Vagina (tissue), 2 donors: ENCODE measurements at regions not wholly inside any gene's neighbourhood (a gene's known extent, or its start where the extent isn't known, plus 50 kb on each side); places are given as distances from the start of the nearest gene placed in this dataset.

ENCODE experiments used
- DNase-seq, 2 donors: peaks; one replicate each; pipeline ENCODE4 v3.0.0-alpha.2; 2017; ENCODE audit errors: extremely low spot score in 2 of 2
- H3K27ac ChIP-seq: fragments of 200-600 bp; sonication (generic); one replicate; pipeline ENCODE4 v1.5.1; 2019
- H3K27me3 ChIP-seq: fragments of 200-600 bp; sonication (generic); one replicate; pipeline ENCODE4 v1.5.1; 2019
- H3K36me3 ChIP-seq, 2 donors: fragments of 200-600 bp; sonication (generic); one replicate each; pipeline ENCODE4 v1.5.1; 2017 to 2019
- H3K4me1 ChIP-seq: fragments of 200-600 bp; sonication (generic); one replicate; pipeline ENCODE4 v1.5.1; 2019
- H3K4me3 ChIP-seq, 2 donors: fragments of 200-600 bp; sonication (generic); 1 replicate in 1 of 2; 2 replicates in 1 of 2; pipeline ENCODE4 v1.5.1; 2016 to 2019
- H3K9me3 ChIP-seq: fragments of 200-600 bp; sonication (generic); one replicate; pipeline ENCODE4 v1.5.1; 2019
- POLR2A ChIP-seq, 2 donors: fragments of 450-650 bp; IDR thresholded peaks; one replicate each; pipeline ENCODE4 v1.6.1; 2017; ENCODE audit warnings: antibody characterized with exemption in 2 of 2, mild to moderate bottlenecking in 2 of 2, moderate library complexity in 2 of 2
- POLR2AphosphoS5 ChIP-seq, 2 donors: sonication (generic); formaldehyde crosslinking; IDR thresholded peaks; one replicate each; pipeline ENCODE4 v1.9.0; 2017; ENCODE audit warnings: antibody characterized with exemption in 2 of 2, mild to moderate bottlenecking in 2 of 2, low read depth in 1 of 2; ENCODE audit not compliant: insufficient read depth in 1 of 2
- intact Hi-C: fragments of 100-400 bp; cut with DNase I; formaldehyde crosslinking; loops from one replicate; pipeline ENCODE4 v1.15.1; 2023
- TF ChIP-seq, protein P1 (sequence below), 3 experiments: fragments of 450-650 bp in 2 of 3; fragments of 200-600 bp in 1 of 3; sonication (generic) in 1 of 3; IDR thresholded peaks; one replicate each; pipeline ENCODE4 v1.5.1; 2017 to 2019; ENCODE audit warnings: antibody characterized with exemption in 3 of 3, mild to moderate bottlenecking in 2 of 3, moderate library complexity in 2 of 3

DNA sequence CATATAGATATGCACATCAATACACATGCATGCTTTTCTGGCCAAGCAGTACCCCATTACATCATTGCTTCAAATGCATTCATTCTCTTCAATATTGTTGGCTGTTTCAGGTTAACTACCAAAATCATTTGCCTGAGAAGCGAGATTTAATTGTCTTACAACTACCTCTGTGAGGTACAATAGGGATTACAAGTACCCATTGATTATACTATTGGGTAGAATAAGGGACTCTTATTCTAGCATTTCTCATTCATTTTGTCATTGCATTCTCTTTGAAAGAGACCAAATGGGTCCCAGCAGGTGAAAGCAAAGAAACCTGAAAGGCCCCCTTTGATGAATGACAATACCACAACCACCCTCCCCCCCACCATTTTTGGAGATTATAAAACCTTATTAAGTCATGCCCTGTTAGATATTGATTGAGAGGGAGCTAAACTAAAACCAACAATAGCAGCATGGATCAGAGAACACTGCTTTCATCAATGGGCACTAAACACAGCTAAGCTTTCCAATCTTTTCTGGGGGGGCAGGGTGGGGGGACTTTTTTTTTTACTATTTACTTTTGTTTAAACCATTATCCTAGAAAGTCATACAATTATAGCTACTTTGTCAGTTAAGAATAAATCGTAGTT is 375.0 kb upstream of the CCNH start:
- DNase-seq, result no peak
- intact Hi-C loops, result no loop called here
- no peaks in the 10 kb centered on the region for H3K4me1 ChIP-seq
- TF ChIP-seq, protein P1, sequence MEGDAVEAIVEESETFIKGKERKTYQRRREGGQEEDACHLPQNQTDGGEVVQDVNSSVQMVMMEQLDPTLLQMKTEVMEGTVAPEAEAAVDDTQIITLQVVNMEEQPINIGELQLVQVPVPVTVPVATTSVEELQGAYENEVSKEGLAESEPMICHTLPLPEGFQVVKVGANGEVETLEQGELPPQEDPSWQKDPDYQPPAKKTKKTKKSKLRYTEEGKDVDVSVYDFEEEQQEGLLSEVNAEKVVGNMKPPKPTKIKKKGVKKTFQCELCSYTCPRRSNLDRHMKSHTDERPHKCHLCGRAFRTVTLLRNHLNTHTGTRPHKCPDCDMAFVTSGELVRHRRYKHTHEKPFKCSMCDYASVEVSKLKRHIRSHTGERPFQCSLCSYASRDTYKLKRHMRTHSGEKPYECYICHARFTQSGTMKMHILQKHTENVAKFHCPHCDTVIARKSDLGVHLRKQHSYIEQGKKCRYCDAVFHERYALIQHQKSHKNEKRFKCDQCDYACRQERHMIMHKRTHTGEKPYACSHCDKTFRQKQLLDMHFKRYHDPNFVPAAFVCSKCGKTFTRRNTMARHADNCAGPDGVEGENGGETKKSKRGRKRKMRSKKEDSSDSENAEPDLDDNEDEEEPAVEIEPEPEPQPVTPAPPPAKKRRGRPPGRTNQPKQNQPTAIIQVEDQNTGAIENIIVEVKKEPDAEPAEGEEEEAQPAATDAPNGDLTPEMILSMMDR (IDR thresholded peaks at IDR 0.05), result no peak
- TF ChIP-seq POLR2A (IDR thresholded peaks at IDR 0.05) (no peak), POLR2AphosphoS5 (IDR thresholded peaks at IDR 0.05; ENCODE audit: insufficient read depth in 1 of 2, low read depth in 1 of 2) (no peak)
- H3K9me3 ChIP-seq, result no peaks in the 10 kb centered on the region
- H3K27me3 ChIP-seq, result no peaks in the 10 kb centered on the region
- no peaks in the 10 kb centered on the region for H3K36me3 ChIP-seq
- H3K27ac ChIP-seq, result no peak overlapping the region
- H3K4me3 ChIP-seq, result no peak overlapping the region

DNA sequence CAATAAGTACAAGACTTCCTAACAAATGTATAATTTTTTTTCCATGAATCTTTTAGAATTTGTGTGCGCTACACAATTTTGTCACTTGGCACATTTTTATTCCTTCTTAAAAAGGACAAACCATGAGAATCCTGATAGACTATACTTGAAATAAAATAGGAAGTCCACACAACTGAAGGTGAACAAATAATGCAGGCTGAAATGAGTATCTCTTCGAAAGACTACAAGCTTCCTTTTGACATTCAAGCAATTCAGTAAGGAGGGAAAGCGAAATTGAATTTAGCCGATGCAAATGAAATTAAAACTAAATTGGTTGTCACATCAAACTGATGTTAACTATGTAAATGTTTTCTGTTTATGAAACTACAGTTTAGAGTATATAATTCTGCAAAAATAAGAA is 374.4 kb upstream of the CCNH start:
- Histone ChIP-seq H3K4me3 (no peak overlapping the region), H3K27ac (no peak overlapping the region), H3K4me1 (no peaks in the 10 kb centered on the region), H3K27me3 (no peaks in the 10 kb centered on the region), H3K36me3 (no peaks in the 10 kb centered on the region), H3K9me3 (no peaks in the 10 kb centered on the region)
- intact Hi-C loops, result no loop called here
- DNase-seq, result no peak
- TF ChIP-seq POLR2AphosphoS5 (IDR thresholded peaks at IDR 0.05; ENCODE audit: insufficient read depth in 1 of 2, low read depth in 1 of 2), result no peak
- TF ChIP-seq, protein P1 (IDR thresholded peaks at IDR 0.05), result no peak
- TF ChIP-seq POLR2A (IDR thresholded peaks at IDR 0.05), result no peak

DNA sequence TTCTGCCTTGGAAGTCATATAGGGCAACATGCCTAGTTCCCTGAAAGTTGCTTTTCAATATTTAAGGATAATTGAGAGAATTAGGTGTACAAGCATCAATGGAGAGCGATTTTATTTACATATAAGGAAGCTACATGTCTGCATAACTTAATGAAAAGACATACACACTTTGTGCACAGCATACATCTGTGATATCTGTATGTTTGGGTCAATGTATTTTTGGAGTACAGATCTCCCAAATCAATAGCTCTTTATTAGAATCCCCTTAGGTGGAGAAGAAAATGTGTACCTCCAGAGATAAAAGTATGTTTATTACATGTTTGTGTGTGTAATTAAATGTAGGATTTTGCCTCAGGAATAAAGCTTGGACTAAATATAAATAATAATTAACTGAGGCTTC is 373.7 kb upstream of the CCNH start:
- TF ChIP-seq POLR2AphosphoS5 (IDR thresholded peaks at IDR 0.05; ENCODE audit: insufficient read depth in 1 of 2, low read depth in 1 of 2) (no peak), POLR2A (IDR thresholded peaks at IDR 0.05) (no peak)
- TF ChIP-seq, protein P1 (IDR thresholded peaks at IDR 0.05), result no peak
- Histone ChIP-seq H3K4me3 (no peak overlapping the region), H3K36me3 (no peaks in the 10 kb centered on the region), H3K4me1 (no peaks in the 10 kb centered on the region), H3K27me3 (no peaks in the 10 kb centered on the region), H3K9me3 (no peaks in the 10 kb centered on the region), H3K27ac (no peak overlapping the region)
- no peak for DNase-seq
- intact Hi-C loops, result no loop called here

DNA sequence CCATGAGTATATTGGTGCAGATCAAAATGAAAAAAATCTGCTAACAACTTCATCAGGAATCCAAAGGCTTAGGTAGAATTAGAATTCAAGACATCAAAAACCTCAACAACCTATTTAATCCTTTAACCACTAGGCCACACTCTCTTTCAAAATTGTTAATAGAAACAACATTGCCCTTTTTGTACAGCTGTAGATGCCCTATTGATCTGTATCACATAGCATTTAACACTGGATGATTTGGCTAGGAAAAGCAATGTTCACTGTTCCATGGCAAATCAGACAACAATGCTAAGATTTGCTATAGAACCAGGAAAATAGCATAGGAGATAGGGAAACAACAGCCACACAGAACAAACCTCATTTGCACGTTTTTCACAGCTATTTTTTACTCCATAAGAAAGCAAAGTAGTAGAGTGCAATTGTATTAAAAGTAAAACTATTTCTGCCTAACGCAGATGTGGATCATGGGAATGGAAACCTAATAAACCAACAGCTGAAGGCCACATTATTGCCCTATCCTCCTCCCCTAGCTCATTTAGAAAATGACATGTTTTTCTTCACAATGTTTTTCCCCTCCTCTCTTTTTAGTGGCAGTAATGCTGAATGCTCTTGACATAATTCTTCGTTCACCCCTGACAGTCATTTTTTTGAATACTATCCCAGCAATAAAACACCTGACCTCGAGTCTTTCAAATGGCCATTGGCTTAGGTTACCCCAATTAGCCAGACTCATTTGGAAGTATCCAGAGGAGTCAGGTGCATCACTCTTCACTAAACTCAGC is 373.0 kb upstream of the CCNH start:
- H3K4me1 ChIP-seq, result no peaks in the 10 kb centered on the region
- no peak for TF ChIP-seq POLR2A (IDR thresholded peaks at IDR 0.05)
- TF ChIP-seq, protein P1 (IDR thresholded peaks at IDR 0.05), result no peak
- TF ChIP-seq POLR2AphosphoS5 (IDR thresholded peaks at IDR 0.05; ENCODE audit: insufficient read depth in 1 of 2, low read depth in 1 of 2), result no peak
- H3K27me3 ChIP-seq, result no peaks in the 10 kb centered on the region
- intact Hi-C loops, result no loop called here
- DNase-seq, result no peak
- H3K4me3 ChIP-seq, result no peak overlapping the region
- no peak overlapping the region for H3K27ac ChIP-seq
- no peaks in the 10 kb centered on the region for H3K36me3 ChIP-seq
- H3K9me3 ChIP-seq, result no peaks in the 10 kb centered on the region
